Neural cell (in vitro differentiated cells): ENCODE measurements at regions not wholly inside any gene's neighbourhood (a gene's known extent, or its start where the extent isn't known, plus 50 kb on each side); places are given as distances from the start of the nearest gene placed in this dataset.

Experiments used
- CTCF ChIP-seq: fragments of 450-650 bp; IDR thresholded peaks from 2 replicates; pipeline ENCODE4 v1.5.1; 2014; ENCODE audit warnings: antibody characterized with exemption, mild to moderate bottlenecking, moderate library complexity; ENCODE audit not compliant: poor library complexity, severe bottlenecking
- EP300 ChIP-seq: fragments of 450-650 bp; conservative IDR thresholded peaks from 2 replicates; pipeline ENCODE4 v1.6.1; 2014; ENCODE audit warnings: antibody characterized with exemption, mild to moderate bottlenecking, moderate library complexity; ENCODE audit not compliant: poor library complexity, severe bottlenecking
- EZH2 ChIP-seq: fragments of 200-600, 300-800 bp; shearing (Covaris generic), sonication (generic); IDR thresholded peaks from 2 replicates; pipeline ENCODE4 v1.6.1; 2014; ENCODE audit warnings: antibody characterized with exemption, low read length, borderline replicate concordance, mild to moderate bottlenecking; ENCODE audit not compliant: insufficient read depth, poor library complexity, severe bottlenecking
- MXI1 ChIP-seq: fragments of 450-650 bp; conservative IDR thresholded peaks from 2 replicates; pipeline ENCODE4 v1.6.1; 2014; ENCODE audit warnings: antibody characterized with exemption, mild to moderate bottlenecking; ENCODE audit not compliant: poor library complexity, severe bottlenecking
- POLR2AphosphoS5 ChIP-seq: IDR thresholded peaks from 2 replicates; pipeline ENCODE4 v1.6.1; 2012
- RAD21 ChIP-seq: fragments of 450-650 bp; conservative IDR thresholded peaks from 2 replicates; pipeline ENCODE4 v1.6.1; 2014; ENCODE audit warnings: antibody characterized with exemption, mild to moderate bottlenecking, moderate library complexity
- REST ChIP-seq: IDR thresholded peaks from 2 replicates; pipeline ENCODE4 v1.6.1; 2012; ENCODE audit warnings: borderline replicate concordance
- SMC3 ChIP-seq: fragments of 450-650 bp; conservative IDR thresholded peaks from 2 replicates; pipeline ENCODE4 v1.6.1; 2014; ENCODE audit warnings: antibody characterized with exemption, mild to moderate bottlenecking, moderate library complexity; ENCODE audit not compliant: poor library complexity
- TAF1 ChIP-seq: IDR thresholded peaks from 2 replicates; pipeline ENCODE4 v1.6.1; 2012; ENCODE audit warnings: low read depth

- TF ChIP-seq CTCF (no peak), TAF1 (no peak), EZH2 (no peak), EP300 (no peak), RAD21 (no peak), POLR2AphosphoS5 (no peak), SMC3 (no peak), MXI1 (no peak), REST (no peak)
Observed at GRCh38 chr9:13557746-13558145, 278.3 kb upstream of the MPDZ start.
